Activated T-helper 1 cell treated with anti-CD3 and anti-CD28 coated beads, Interleukin-12 subunit alpha, Interleukin-12 subunit beta, Interleukin-2, Interleukin-4 antibody, amounts not matched to agents 30 ng/mL and 10 ng/mL and 1 ng/mL, durations not matched to agents 14 hours and 24 hours and 36 hours (primary cell): ENCODE measurements at regions not wholly inside any gene's neighbourhood (a gene's known extent, or its start where the extent isn't known, plus 50 kb on each side); places are given as distances from the start of the nearest gene placed in this dataset.
"Not testable (repeated sequence)": the region's sequence is repeated elsewhere in the genome, so short reads cannot be mapped to it uniquely, and the experiment has no call there.

Source experiments
- DNase-seq: peaks from one replicate; pipeline ENCODE4 v3.0.0; 2021; ENCODE audit warnings: low spot score
- H3K27ac Mint-ChIP-seq: one replicate; pipeline ENCODE4 v1.8.0; 2021; ENCODE audit warnings: mild to moderate bottlenecking, mixed read lengths
- H3K27me3 Mint-ChIP-seq: one replicate; pipeline ENCODE4 v1.8.0; 2022; ENCODE audit warnings: mild to moderate bottlenecking, moderate library complexity, mixed read lengths; ENCODE audit not compliant: insufficient read depth
- H3K36me3 Mint-ChIP-seq: one replicate; pipeline ENCODE4 v1.8.0; 2021; ENCODE audit warnings: low read depth, mixed read lengths
- H3K4me1 Mint-ChIP-seq: one replicate; pipeline ENCODE4 v1.8.0; 2021; ENCODE audit warnings: low read depth, mixed read lengths
- H3K4me3 Mint-ChIP-seq: one replicate; pipeline ENCODE4 v1.8.0; 2021; ENCODE audit warnings: mild to moderate bottlenecking, moderate library complexity, mixed read lengths
- H3K9me3 Mint-ChIP-seq: one replicate; pipeline ENCODE4 v1.8.0; 2021; ENCODE audit warnings: mixed read lengths
- intact Hi-C: fragments of 100-400 bp; cut with micrococcal nuclease; formaldehyde crosslinking; loops from one replicate; pipeline ENCODE4 v1.15.1; 2024

DNA sequence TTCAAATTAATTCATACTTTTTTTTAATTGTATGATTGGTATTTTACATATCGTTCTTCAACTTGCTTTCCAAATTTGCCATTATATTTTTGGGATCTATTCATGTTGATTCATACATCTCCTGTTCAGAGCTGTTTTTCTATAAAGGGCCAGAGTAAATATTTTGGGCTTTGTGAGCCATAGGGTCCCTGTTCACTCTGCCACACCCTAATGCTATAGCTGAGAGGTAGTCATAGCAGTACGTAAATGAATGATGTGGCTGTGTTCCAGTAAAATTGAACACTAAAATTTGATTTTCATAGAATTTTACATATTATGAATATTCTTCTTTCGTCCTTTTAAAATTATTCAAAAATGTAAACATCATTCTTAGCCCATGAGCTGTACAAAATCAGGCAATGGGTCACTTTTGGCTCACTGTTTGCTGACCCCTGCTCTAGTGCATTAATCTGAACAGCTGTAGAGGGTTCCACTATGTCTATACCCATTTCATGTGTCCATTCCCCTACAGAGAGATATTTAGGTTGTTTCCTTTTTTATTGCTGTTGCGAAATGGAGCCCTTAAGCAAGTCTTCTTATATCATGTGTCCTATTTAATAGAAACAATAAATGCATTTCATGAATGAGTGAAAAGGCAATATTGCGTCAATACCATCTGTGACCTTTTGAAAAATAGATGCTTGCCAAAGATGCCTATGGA lies 136.4 kb upstream of the SALL4 start:
- intact Hi-C loops = no loop called here
- no peaks in the 10 kb centered on the region for H3K9me3 Mint-ChIP-seq
- H3K36me3 Mint-ChIP-seq = no peaks in the 10 kb centered on the region
- H3K4me1 Mint-ChIP-seq = no peaks in the 10 kb centered on the region
- H3K27me3 Mint-ChIP-seq = no peaks in the 10 kb centered on the region
- H3K4me3 Mint-ChIP-seq = no peak overlapping the region
- no peak for DNase-seq
- no peak overlapping the region for H3K27ac Mint-ChIP-seq

DNA sequence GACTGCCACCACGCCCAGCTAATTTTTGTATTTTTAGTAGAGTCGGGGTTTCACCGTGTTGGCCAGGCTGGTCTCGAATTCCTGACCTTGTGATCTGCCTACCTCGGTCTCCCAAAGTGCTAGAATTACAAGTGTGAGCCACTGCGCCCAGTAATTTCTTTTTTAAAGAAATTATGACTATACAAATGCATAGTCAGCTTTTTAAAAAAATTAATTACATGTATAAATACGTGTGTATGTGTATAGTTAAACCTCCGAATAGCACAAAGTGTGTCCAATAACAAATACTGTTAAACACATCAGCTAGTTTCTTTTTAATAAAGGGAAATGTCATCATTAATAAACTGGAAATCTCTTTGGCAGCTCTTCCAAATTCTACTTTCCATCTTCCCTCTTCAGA lies 135.5 kb upstream of the SALL4 start:
- Mint-ChIP-seq H3K36me3 (no peaks in the 10 kb centered on the region), H3K4me3 (no peak overlapping the region), H3K9me3 (no peaks in the 10 kb centered on the region), H3K27ac (no peak overlapping the region), H3K27me3 (no peaks in the 10 kb centered on the region), H3K4me1 (no peaks in the 10 kb centered on the region)
- DNase-seq = no peak
- intact Hi-C loops = no loop called here

DNA sequence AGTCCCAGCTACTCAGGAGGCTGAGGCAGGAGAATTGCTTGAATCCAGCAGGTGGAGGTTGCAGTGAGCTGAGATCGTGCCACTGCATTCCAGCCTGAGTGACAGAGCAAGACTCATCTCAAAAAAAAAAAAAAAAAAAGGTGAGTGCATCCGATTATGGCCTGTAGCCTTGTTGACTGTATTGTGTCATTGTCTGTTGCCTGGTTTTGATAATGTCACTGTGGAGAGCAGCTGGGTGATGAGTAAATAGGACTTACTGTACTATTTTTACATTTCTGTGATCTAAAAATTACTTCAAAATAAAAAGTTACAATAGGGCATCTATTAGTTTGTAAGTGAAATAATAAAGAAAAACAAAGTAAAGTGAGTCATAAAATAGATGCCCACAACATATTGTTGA lies 134.1 kb upstream of the SALL4 start:
- no peaks in the 10 kb centered on the region for H3K27me3 Mint-ChIP-seq
- H3K36me3 Mint-ChIP-seq = no peaks in the 10 kb centered on the region
- DNase-seq = no peak
- intact Hi-C loops = no loop called here
- no peaks in the 10 kb centered on the region for H3K9me3 Mint-ChIP-seq
- H3K4me3 Mint-ChIP-seq = no peak overlapping the region
- H3K27ac Mint-ChIP-seq = no peak overlapping the region
- H3K4me1 Mint-ChIP-seq = no peaks in the 10 kb centered on the region

DNA sequence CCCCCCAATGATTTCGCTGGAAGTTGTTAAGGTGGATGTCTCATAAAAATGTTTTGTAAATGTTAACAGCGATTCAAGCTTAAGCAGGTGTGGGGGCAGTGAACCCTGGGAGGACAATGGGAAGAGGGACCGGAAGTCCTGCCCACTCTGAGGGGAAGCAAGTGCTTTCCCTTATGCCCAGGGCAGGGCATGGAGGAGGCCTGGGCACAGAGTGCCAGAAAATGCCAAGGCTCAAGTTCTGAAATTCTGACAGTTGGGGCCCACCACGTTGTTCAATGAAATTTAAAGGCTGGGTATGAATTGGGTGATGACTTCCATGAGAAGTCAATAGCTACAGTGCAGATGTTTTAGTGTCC lies 132.7 kb upstream of the SALL4 start:
- Mint-ChIP-seq H3K4me3 (no peak overlapping the region), H3K27me3 (no peaks in the 10 kb centered on the region), H3K4me1 (no peaks in the 10 kb centered on the region), H3K9me3 (no peaks in the 10 kb centered on the region), H3K27ac (no peak overlapping the region), H3K36me3 (no peaks in the 10 kb centered on the region)
- no peak for DNase-seq
- intact Hi-C loops = no loop called here

DNA sequence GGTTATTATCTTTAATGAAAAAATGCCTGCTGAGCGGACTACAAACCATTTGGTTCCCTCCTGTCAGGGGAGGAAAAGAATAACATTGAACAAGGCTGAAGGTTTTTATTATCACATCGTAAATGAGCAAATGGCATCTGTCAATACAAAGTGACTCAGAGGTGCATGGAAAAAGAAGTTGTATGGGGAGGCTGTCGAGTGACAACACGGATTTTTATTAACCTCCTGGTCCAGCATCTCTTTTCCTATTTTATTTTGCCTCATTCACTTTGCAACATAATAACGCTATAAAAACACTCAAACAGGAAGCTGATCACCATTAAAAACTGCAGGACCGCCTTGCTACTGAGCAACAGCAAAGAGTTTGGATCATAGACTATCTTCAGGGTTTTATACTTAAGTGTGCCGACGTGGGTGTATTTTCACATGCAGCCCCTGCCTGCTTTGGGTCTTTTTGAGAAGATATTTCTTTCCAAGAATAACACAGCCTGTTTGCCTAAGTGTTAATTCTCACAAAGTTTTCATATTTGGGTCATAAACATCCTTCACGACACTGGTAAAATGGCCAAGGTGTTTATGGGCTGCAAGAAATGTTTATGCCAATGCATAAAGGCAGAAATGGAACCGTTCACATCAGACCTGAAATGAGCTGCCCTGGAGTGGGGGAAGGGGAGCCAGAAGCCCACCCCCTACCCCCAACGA lies 132.1 kb upstream of the SALL4 start:
- intact Hi-C loops = no loop called here
- Mint-ChIP-seq H3K4me1 (no peaks in the 10 kb centered on the region), H3K27me3 (no peaks in the 10 kb centered on the region), H3K27ac (no peak overlapping the region), H3K9me3 (no peaks in the 10 kb centered on the region), H3K4me3 (no peak overlapping the region), H3K36me3 (no peaks in the 10 kb centered on the region)
- DNase-seq = no peak

DNA sequence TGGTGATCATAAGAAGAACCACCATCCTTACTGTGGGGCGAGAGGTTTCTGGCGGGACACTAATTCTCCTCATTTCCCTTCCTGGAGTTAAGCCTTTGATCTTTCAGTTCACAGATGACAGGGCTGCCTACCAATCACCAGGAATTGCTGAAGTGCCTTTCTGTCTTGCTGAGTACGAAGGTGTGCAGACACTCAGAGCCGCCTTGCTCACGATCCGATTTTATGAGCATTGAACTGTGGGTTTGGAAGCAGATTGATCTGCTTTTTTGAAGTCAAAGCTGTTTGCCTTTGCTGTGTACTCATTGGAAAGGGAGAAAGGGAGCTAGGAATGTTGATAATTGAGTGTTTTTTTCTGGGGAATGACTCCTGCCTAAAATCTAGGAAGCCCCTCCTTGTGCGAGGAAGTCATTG lies 129.1 kb upstream of the SALL4 start:
- no peak overlapping the region for H3K27ac Mint-ChIP-seq
- no peaks in the 10 kb centered on the region for H3K36me3 Mint-ChIP-seq
- intact Hi-C loops = no loop called here
- DNase-seq = no peak
- H3K4me1 Mint-ChIP-seq = no peaks in the 10 kb centered on the region
- H3K4me3 Mint-ChIP-seq = no peak overlapping the region
- H3K27me3 Mint-ChIP-seq = no peaks in the 10 kb centered on the region
- H3K9me3 Mint-ChIP-seq = no peaks in the 10 kb centered on the region

DNA sequence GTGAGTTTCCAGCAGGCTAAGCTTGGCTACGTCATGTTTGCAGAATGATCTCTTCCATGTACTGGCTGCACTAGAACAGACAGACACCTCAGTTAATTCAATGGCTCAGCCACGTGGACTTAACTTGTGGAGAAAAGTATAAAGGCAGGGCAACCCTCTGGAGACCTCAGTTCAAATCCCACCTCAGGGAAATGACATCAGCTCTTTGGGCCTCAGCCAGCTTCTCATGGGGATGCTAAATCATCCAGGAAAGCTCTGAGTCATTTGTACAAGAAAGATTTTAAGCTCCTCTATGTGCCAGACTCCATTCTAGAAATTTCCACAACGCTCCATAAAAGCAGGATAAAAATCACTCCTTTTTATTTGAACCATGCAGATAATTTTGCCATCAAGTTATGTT lies 128.5 kb upstream of the SALL4 start:
- no peaks in the 10 kb centered on the region for H3K27me3 Mint-ChIP-seq
- intact Hi-C loops = no loop called here
- H3K4me1 Mint-ChIP-seq = no peaks in the 10 kb centered on the region
- H3K4me3 Mint-ChIP-seq = no peak overlapping the region
- H3K27ac Mint-ChIP-seq = no peak overlapping the region
- H3K9me3 Mint-ChIP-seq = no peaks in the 10 kb centered on the region
- no peak for DNase-seq
- H3K36me3 Mint-ChIP-seq = no peaks in the 10 kb centered on the region

DNA sequence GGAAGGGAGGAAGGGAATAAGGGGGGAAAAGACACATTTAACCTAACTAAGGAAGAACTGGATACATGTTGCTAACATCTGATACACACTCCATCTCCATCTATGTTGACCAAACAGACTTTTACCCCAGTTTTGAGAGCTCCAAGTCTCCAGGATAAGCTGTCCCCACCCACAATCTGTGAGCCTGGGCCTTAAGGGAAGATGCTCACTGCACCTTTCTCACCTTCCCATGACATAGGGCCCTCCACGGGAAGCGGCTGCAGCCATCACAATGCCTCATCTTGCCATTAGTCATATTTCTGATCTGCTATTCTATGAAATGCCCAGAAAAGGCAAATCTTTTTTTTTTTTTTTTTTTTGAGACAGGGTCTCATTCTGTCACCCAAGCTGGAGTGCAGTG lies 126.6 kb upstream of the SALL4 start:
- intact Hi-C loops = no loop called here
- DNase-seq = no peak
- H3K27me3 Mint-ChIP-seq = no peaks in the 10 kb centered on the region

DNA sequence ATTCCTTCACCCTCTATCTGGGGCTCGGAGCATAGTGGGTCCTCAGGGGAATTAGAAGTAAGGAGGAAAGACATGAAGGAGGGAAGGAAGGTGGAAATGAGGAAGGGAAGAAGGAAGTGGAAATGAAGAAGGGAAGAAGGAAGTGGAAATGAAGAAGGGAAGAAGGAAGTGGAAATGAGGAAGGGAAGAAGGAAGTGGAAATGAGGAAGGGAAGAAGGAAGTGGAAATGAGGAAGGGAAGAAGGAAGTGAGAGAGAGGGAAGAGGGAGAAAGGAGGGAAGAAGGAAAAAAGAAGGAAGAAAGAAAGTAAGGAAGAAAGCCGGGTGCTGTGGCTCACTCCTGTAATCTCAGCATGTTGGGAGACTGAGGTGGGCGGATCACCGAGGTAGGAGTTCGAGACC lies 125.6 kb upstream of the SALL4 start:
- intact Hi-C loops, H3K27me3 Mint-ChIP-seq, H3K4me1 Mint-ChIP-seq, H3K9me3 Mint-ChIP-seq, H3K36me3 Mint-ChIP-seq, H3K27ac Mint-ChIP-seq, DNase-seq, H3K4me3 Mint-ChIP-seq: not testable (repeated sequence)

More for the DNA sequence above, 126.6 kb upstream of the SALL4 start:
- Mint-ChIP-seq H3K4me1 (no peaks in the 10 kb centered on the region), H3K27ac (no peak overlapping the region), H3K4me3 (no peak overlapping the region), H3K9me3 (no peaks in the 10 kb centered on the region), H3K36me3 (no peaks in the 10 kb centered on the region)

DNA sequence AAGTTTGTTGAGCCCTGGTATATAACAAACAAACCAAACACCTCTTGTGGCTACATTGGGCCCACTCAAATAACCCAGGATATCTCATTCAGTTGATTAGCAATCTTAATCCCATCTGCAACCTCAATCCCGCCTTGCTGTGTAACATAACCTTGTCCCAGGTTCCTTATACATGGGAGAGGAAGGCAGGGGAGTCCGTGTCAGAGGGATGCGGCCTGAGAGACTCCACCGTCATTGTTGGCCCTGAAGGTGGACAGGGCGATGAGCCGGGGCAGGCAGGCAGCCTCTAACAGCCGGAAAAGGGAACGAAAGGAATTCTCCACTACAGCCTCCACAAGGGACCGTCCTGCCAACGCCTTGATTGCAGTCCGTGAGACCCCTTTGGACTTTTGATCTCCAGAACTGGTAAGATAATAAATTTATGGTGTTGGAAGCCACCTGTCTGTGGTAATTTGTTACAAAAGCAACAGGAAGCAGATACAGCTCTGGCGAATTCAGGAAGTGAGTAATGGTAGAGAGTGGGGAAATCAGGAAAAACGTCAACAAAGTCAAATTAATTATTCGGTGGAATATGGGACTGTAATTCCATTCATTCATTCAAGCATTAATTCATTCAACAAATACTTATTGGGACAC lies 124.5 kb upstream of the SALL4 start:
- no peaks in the 10 kb centered on the region for H3K4me1 Mint-ChIP-seq
- H3K36me3 Mint-ChIP-seq = no peaks in the 10 kb centered on the region
- no peak overlapping the region for H3K4me3 Mint-ChIP-seq
- intact Hi-C loops = no loop called here
- no peaks in the 10 kb centered on the region for H3K9me3 Mint-ChIP-seq
- no peak overlapping the region for H3K27ac Mint-ChIP-seq
- no peaks in the 10 kb centered on the region for H3K27me3 Mint-ChIP-seq
- DNase-seq = no peak

DNA sequence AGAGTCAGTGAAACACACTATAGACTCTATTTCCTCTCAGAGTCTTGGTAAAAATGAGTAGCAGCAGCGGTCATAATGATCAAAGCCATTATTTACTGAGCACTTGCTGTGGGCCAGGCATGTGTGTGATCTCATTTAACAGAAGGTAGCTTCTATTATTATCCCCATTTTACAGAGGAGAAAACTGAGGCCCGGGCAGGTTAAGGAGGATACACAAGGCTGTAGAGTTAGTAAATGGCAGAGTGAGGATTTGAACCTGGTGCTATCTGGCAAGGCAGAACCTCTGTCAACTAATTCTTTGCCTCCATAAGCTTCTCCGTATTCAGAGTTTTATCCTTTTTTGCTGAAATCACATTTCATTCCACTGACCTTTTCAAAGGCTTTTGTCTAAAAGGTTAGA lies 122.2 kb upstream of the SALL4 start:
- H3K27me3 Mint-ChIP-seq = no peaks in the 10 kb centered on the region
- no peak for DNase-seq
- no peak overlapping the region for H3K27ac Mint-ChIP-seq
- H3K9me3 Mint-ChIP-seq = no peaks in the 10 kb centered on the region
- no peaks in the 10 kb centered on the region for H3K4me1 Mint-ChIP-seq
- H3K4me3 Mint-ChIP-seq = no peak overlapping the region
- intact Hi-C loops = no loop called here
- no peaks in the 10 kb centered on the region for H3K36me3 Mint-ChIP-seq

DNA sequence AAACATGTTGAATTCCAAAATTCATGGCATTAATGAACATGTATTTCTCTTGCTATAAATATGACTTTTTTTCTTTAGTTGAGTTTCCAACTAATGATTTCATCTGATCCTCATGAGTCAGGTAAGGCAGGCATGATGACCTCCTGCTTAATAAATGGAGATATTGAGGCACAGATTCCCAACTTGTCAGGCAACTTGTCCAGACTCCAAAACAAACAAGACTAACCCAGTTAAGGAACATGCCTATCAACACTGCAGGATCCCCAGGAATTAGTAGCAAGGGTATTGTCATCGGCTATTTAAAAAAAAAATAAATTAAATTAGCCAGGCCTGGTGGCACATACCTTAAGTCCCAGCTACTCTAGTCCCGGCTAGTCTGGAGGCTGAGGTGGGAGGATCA lies 121.3 kb upstream of the SALL4 start:
- H3K4me3 Mint-ChIP-seq = no peak overlapping the region
- no peak for DNase-seq
- no peaks in the 10 kb centered on the region for H3K36me3 Mint-ChIP-seq
- no peak overlapping the region for H3K27ac Mint-ChIP-seq
- intact Hi-C loops = no loop called here
- H3K27me3 Mint-ChIP-seq = no peaks in the 10 kb centered on the region
- no peaks in the 10 kb centered on the region for H3K9me3 Mint-ChIP-seq
- no peaks in the 10 kb centered on the region for H3K4me1 Mint-ChIP-seq

DNA sequence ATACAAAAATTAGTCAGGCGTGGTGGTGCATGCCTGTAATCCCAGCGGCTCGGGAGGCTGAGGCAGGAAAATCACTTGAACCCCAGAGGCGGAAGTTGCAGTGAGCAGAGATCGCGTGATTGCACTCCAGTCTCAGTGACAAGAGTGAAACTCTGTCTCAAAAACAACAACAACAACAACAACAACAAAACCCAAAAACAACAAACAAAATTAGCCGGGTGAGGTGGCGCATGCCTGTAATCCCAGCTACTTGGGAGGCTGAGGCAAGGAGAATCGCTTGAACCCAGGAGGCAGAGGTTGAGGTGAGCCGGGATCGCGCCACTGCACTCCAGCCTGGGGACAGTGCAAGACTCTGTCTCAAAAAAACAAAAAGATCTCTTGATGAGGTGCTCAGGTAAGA lies 120.5 kb upstream of the SALL4 start:
- H3K4me3 Mint-ChIP-seq, intact Hi-C loops: not testable (repeated sequence)

More for the DNA sequence above, 120.5 kb upstream of the SALL4 start:
- H3K36me3 Mint-ChIP-seq, DNase-seq, H3K9me3 Mint-ChIP-seq, H3K4me1 Mint-ChIP-seq, H3K27me3 Mint-ChIP-seq, H3K27ac Mint-ChIP-seq: not testable (repeated sequence)
